Adrenal gland (tissue), 5 donors: ENCODE measurements at regions not wholly inside any gene's neighbourhood (a gene's known extent, or its start where the extent isn't known, plus 50 kb on each side); places are given as distances from the start of the nearest gene placed in this dataset.

Experiments
- POLR2A ChIP-seq, 2 donors: fragments of 450-650 bp; IDR thresholded peaks; one replicate each; pipeline ENCODE4 v1.6.1; 2017; ENCODE audit warnings: antibody characterized with exemption in 2 of 2, mild to moderate bottlenecking in 2 of 2, moderate library complexity in 1 of 2
- TF ChIP-seq, protein P1 (sequence below), 6 experiments: fragments of 450-650 bp in 4 of 6; fragments of 200-600 bp in 2 of 6; sonication (generic) in 1 of 6; IDR thresholded peaks; 1 replicate in 5 of 6; 2 replicates in 1 of 6; pipeline versions ENCODE4 v1.5.1 to v1.8.0; 2016 to 2021; ENCODE audit warnings: antibody characterized with exemption in 6 of 6, mild to moderate bottlenecking in 2 of 6, moderate library complexity in 1 of 6
- donor health status: DM: no; HTN: no; CAD: no.

DNA sequence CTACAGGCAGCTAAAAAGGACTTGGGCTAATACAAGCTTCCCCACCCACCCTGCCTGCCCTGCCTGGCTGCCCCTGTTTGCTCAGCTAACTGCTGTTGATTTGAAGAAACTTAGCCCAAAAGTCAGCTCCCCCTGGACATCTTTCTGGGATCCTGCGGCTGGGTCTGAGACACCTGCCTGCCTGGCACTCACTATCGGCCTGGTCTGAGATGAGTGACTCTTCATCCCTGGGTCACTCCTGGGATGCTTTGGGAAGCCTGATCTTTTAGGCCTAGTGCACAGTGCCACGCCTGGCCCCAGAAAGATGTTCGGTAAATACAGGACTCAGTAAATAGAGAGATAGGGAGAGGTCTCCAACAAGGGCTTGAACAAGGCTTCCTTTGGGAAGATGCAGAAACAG, 211.3 kb upstream of the DIO3 start:
- TF ChIP-seq, protein P1, sequence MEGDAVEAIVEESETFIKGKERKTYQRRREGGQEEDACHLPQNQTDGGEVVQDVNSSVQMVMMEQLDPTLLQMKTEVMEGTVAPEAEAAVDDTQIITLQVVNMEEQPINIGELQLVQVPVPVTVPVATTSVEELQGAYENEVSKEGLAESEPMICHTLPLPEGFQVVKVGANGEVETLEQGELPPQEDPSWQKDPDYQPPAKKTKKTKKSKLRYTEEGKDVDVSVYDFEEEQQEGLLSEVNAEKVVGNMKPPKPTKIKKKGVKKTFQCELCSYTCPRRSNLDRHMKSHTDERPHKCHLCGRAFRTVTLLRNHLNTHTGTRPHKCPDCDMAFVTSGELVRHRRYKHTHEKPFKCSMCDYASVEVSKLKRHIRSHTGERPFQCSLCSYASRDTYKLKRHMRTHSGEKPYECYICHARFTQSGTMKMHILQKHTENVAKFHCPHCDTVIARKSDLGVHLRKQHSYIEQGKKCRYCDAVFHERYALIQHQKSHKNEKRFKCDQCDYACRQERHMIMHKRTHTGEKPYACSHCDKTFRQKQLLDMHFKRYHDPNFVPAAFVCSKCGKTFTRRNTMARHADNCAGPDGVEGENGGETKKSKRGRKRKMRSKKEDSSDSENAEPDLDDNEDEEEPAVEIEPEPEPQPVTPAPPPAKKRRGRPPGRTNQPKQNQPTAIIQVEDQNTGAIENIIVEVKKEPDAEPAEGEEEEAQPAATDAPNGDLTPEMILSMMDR (IDR thresholded peaks at IDR 0.05) = no peak
- TF ChIP-seq POLR2A (IDR thresholded peaks at IDR 0.05) = no peak
